Activated naive CD8-positive, alpha-beta T cell treated with anti-CD3 and anti-CD28 coated beads, Interleukin-2, amount 50 U/mL, for 24 hours (primary cell): ENCODE measurements at regions not wholly inside any gene's neighbourhood (a gene's known extent, or its start where the extent isn't known, plus 50 kb on each side); places are given as distances from the start of the nearest gene placed in this dataset.

Source experiments
- ATAC-seq: fragments of 150-1000 bp; cut with Tn5 transposase; one replicate; pipeline ENCODE4 v1.10.0; 2021
- DNase-seq: peaks from one replicate; pipeline ENCODE4 v3.0.0; 2021
- H3K27ac Mint-ChIP-seq: one replicate; pipeline ENCODE4 v1.8.0; 2021; ENCODE audit warnings: mild to moderate bottlenecking, mixed read lengths
- H3K27me3 Mint-ChIP-seq: one replicate; pipeline ENCODE4 v1.8.0; 2021; ENCODE audit warnings: mixed read lengths
- H3K36me3 Mint-ChIP-seq: one replicate; pipeline ENCODE4 v1.8.0; 2021; ENCODE audit warnings: low read depth, mixed read lengths
- H3K4me1 Mint-ChIP-seq: one replicate; pipeline ENCODE4 v1.8.0; 2021; ENCODE audit warnings: mixed read lengths
- H3K4me3 Mint-ChIP-seq: one replicate; pipeline ENCODE4 v1.8.0; 2021; ENCODE audit warnings: mild to moderate bottlenecking, moderate library complexity, mixed read lengths
- H3K9me3 Mint-ChIP-seq: one replicate; pipeline ENCODE4 v1.8.0; 2021; ENCODE audit warnings: mixed read lengths

GRCh38 chr16:55043499-55043898, 112.8 kb downstream of the IRX5 start:
- Mint-ChIP-seq H3K36me3 (no peaks in the 10 kb centered on the region), H3K27ac (no peak overlapping the region), H3K9me3 (no peaks in the 10 kb centered on the region), H3K4me3 (no peak overlapping the region), H3K27me3 (peaks cover 2% of the 10 kb centered on the region), H3K4me1 (no peaks in the 10 kb centered on the region)
- ATAC-seq: no peak
- DNase-seq: no peak

GRCh38 chr16:55044201-55044975, 113.7 kb downstream of the IRX5 start:
- Mint-ChIP-seq H3K27ac (no peak overlapping the region), H3K9me3 (no peaks in the 10 kb centered on the region), H3K27me3 (peaks cover 2% of the 10 kb centered on the region), H3K4me3 (no peak overlapping the region), H3K36me3 (no peaks in the 10 kb centered on the region), H3K4me1 (no peaks in the 10 kb centered on the region)
- ATAC-seq: no peak
- no peak for DNase-seq

GRCh38 chr16:55045329-55045728, 114.7 kb downstream of the IRX5 start:
- H3K9me3 Mint-ChIP-seq: no peaks in the 10 kb centered on the region
- H3K27ac Mint-ChIP-seq: no peak overlapping the region
- no peaks in the 10 kb centered on the region for H3K4me1 Mint-ChIP-seq
- no peak overlapping the region for H3K4me3 Mint-ChIP-seq
- ATAC-seq (no peak), DNase-seq (no peak)
- H3K27me3 Mint-ChIP-seq: peaks cover 2% of the 10 kb centered on the region
- H3K36me3 Mint-ChIP-seq: no peaks in the 10 kb centered on the region

GRCh38 chr16:55045756-55046460, 115.2 kb downstream of the IRX5 start:
- Mint-ChIP-seq H3K36me3 (no peaks in the 10 kb centered on the region), H3K27me3 (peaks cover 2% of the 10 kb centered on the region), H3K9me3 (no peaks in the 10 kb centered on the region), H3K27ac (no peak overlapping the region), H3K4me1 (no peaks in the 10 kb centered on the region), H3K4me3 (no peak overlapping the region)
- no peak for ATAC-seq
- no peak for DNase-seq

GRCh38 chr16:55046513-55046912, 115.8 kb downstream of the IRX5 start:
- H3K27ac Mint-ChIP-seq: no peak overlapping the region
- no peak for ATAC-seq
- peaks cover 2% of the 10 kb centered on the region for H3K27me3 Mint-ChIP-seq
- no peaks in the 10 kb centered on the region for H3K4me1 Mint-ChIP-seq
- no peak overlapping the region for H3K4me3 Mint-ChIP-seq
- no peaks in the 10 kb centered on the region for H3K9me3 Mint-ChIP-seq
- DNase-seq: no peak
- no peaks in the 10 kb centered on the region for H3K36me3 Mint-ChIP-seq

- no peaks in the 10 kb centered on the region for H3K36me3 Mint-ChIP-seq
- no peaks in the 10 kb centered on the region for H3K4me1 Mint-ChIP-seq
- ATAC-seq (no peak), DNase-seq (no peak)
- H3K4me3 Mint-ChIP-seq: no peak overlapping the region
- H3K9me3 Mint-ChIP-seq: no peaks in the 10 kb centered on the region
- H3K27me3 Mint-ChIP-seq: peaks cover 2% of the 10 kb centered on the region
- H3K27ac Mint-ChIP-seq: no peak overlapping the region
Measured at GRCh38 chr16:55046916-55047315, 116.3 kb downstream of the IRX5 start.

- Mint-ChIP-seq H3K27me3 (peaks cover 2% of the 10 kb centered on the region), H3K4me3 (no peak overlapping the region), H3K27ac (no peak overlapping the region), H3K4me1 (no peaks in the 10 kb centered on the region), H3K9me3 (no peaks in the 10 kb centered on the region), H3K36me3 (no peaks in the 10 kb centered on the region)
- ATAC-seq: no peak
- DNase-seq: no peak
Measured at GRCh38 chr16:55047331-55047730, 116.7 kb downstream of the IRX5 start.

- Mint-ChIP-seq H3K36me3 (no peaks in the 10 kb centered on the region), H3K4me1 (no peaks in the 10 kb centered on the region), H3K27me3 (peaks cover 2% of the 10 kb centered on the region), H3K4me3 (no peak overlapping the region), H3K9me3 (no peaks in the 10 kb centered on the region), H3K27ac (no peak overlapping the region)
- ATAC-seq: no peak
- DNase-seq: no peak
Measured at GRCh38 chr16:55047903-55048497, 117.3 kb downstream of the IRX5 start.

GRCh38 chr16:55048745-55049144, 118.1 kb downstream of the IRX5 start:
- no peak overlapping the region for H3K4me3 Mint-ChIP-seq
- DNase-seq (no peak), ATAC-seq (no peak)
- H3K27me3 Mint-ChIP-seq: peaks cover 2% of the 10 kb centered on the region
- no peak overlapping the region for H3K27ac Mint-ChIP-seq
- no peaks in the 10 kb centered on the region for H3K4me1 Mint-ChIP-seq
- H3K36me3 Mint-ChIP-seq: no peaks in the 10 kb centered on the region
- H3K9me3 Mint-ChIP-seq: no peaks in the 10 kb centered on the region

GRCh38 chr16:55051571-55052347, 121.1 kb downstream of the IRX5 start:
- no peak for DNase-seq
- ATAC-seq: no peak
- H3K4me3 Mint-ChIP-seq: no peak overlapping the region
- peaks cover 3% of the 10 kb centered on the region for H3K9me3 Mint-ChIP-seq
- peaks cover 18% of the 10 kb centered on the region for H3K27me3 Mint-ChIP-seq
- no peak overlapping the region for H3K27ac Mint-ChIP-seq
- H3K4me1 Mint-ChIP-seq: no peaks in the 10 kb centered on the region
- H3K36me3 Mint-ChIP-seq: no peaks in the 10 kb centered on the region

GRCh38 chr16:55052348-55052734, 121.7 kb downstream of the IRX5 start:
- peaks cover 23% of the 10 kb centered on the region for H3K27me3 Mint-ChIP-seq
- H3K36me3 Mint-ChIP-seq: no peaks in the 10 kb centered on the region
- no peak overlapping the region for H3K27ac Mint-ChIP-seq
- ATAC-seq: no peak
- peaks cover 3% of the 10 kb centered on the region for H3K9me3 Mint-ChIP-seq
- no peak for DNase-seq
- no peak overlapping the region for H3K4me3 Mint-ChIP-seq
- no peaks in the 10 kb centered on the region for H3K4me1 Mint-ChIP-seq

GRCh38 chr16:55052741-55053415, 122.2 kb downstream of the IRX5 start:
- peaks cover 28% of the 10 kb centered on the region for H3K27me3 Mint-ChIP-seq
- no peaks in the 10 kb centered on the region for H3K36me3 Mint-ChIP-seq
- ATAC-seq: no peak
- H3K9me3 Mint-ChIP-seq: peaks cover 3% of the 10 kb centered on the region
- H3K4me3 Mint-ChIP-seq: no peak overlapping the region
- H3K4me1 Mint-ChIP-seq: no peaks in the 10 kb centered on the region
- DNase-seq: no peak
- no peak overlapping the region for H3K27ac Mint-ChIP-seq

GRCh38 chr16:55055262-55055661, 124.6 kb downstream of the IRX5 start:
- no peak for DNase-seq
- ATAC-seq: no peak
- H3K4me1 Mint-ChIP-seq: no peaks in the 10 kb centered on the region
- H3K4me3 Mint-ChIP-seq: no peak overlapping the region
- H3K27me3 Mint-ChIP-seq: peaks cover 39% of the 10 kb centered on the region
- peaks cover 3% of the 10 kb centered on the region for H3K9me3 Mint-ChIP-seq
- no peaks in the 10 kb centered on the region for H3K36me3 Mint-ChIP-seq
- no peak overlapping the region for H3K27ac Mint-ChIP-seq
